ENCODE measurements at regions not wholly inside any gene's neighbourhood (a gene's known extent, or its start where the extent isn't known, plus 50 kb on each side); places are given as distances from the start of the nearest gene placed in this dataset.

DNA sequence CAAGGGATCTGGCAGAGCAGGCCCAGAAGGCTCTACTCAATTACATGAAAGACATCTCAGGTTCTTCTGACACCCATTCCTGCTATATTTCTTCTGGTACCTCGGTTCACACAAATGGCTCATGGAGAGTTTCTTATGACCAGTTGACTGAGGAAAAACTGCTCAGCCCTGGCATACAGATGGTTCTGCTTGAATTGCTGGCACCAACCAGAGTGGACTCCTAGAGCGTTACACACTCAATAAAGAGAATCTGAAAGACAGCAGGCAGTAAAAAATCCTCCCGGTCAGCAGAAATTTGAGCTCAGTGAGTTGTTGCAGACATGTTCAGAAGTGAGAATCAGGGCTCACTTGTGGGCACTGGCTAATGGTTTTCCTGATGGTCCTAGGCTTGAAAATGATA is 434.4 kb downstream of the TCERG1L start:
- H3K4me3 ChIP-seq (ENCODE audit: low read length), result no peak overlapping the region
- no peak overlapping the region for H3K9ac ChIP-seq (ENCODE audit: low read depth, low read length)

DNA sequence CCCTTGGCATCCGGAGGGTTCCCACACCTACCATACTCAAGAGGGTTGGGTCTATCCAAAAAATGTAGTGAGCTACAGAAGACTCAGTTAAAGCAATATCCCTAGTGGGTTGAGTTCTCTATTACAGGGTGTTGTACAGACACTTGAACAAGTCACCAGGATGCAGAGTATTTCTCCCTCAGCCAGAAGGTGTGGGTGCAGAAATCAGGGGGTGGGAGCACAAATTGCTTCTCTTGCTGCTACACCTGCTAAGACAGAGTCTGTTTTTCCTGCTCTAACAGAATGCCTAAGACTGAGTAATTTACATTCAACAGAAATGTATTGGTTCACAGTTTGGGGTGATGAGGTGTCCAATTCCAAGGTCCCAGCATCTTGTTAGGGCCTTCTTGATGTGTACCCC is 433.4 kb downstream of the TCERG1L start:
- Histone ChIP-seq H3K9ac (ENCODE audit: low read depth, low read length) (no peak overlapping the region), H3K27ac (ENCODE audit: low read length) (no peak overlapping the region), H3K4me1 (ENCODE audit: insufficient read depth, low read length) (no peaks in the 10 kb centered on the region), H3K27me3 (ENCODE audit: insufficient read depth, low read length) (no peaks in the 10 kb centered on the region; the same call in 1 of the 2 replicates), H3K36me3 (ENCODE audit: insufficient read depth, low read depth, low read length) (no peaks in the 10 kb centered on the region), H3K4me3 (ENCODE audit: low read length) (no peak overlapping the region), H3K9me3 (ENCODE audit: insufficient read depth, low read depth, low read length) (no peaks in the 10 kb centered on the region)

More for the DNA sequence above, 434.4 kb downstream of the TCERG1L start:
- H3K27me3 ChIP-seq (ENCODE audit: insufficient read depth, low read length), result no peaks in the 10 kb centered on the region; the same call in 1 of the 2 replicates
- no peaks in the 10 kb centered on the region for H3K9me3 ChIP-seq (ENCODE audit: insufficient read depth, low read depth, low read length)
- no peaks in the 10 kb centered on the region for H3K4me1 ChIP-seq (ENCODE audit: insufficient read depth, low read length)
- no peaks in the 10 kb centered on the region for H3K36me3 ChIP-seq (ENCODE audit: insufficient read depth, low read depth, low read length)
- no peak overlapping the region for H3K27ac ChIP-seq (ENCODE audit: low read length)

DNA sequence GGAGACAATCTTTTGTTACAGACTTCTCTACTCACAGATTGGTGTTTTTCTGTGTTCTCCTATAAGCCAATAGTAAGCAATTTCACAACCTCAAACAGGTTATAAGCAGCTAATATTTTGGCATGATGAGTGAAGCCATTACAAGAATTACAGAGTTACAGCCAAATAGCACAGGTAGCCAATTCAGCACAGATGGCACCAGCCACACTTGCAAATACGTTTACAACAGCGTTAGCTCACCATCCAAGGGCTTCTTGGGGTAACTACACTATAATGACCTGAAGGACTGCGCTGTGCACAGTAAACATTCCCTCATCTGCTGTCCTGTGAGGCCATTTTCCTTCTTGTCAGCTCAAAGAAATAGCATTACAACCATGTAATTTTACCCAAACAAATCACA is 428.6 kb downstream of the TCERG1L start:
- Histone ChIP-seq H3K4me3 (ENCODE audit: low read length) (no peak overlapping the region), H3K36me3 (ENCODE audit: insufficient read depth, low read depth, low read length) (no peaks in the 10 kb centered on the region), H3K4me1 (ENCODE audit: insufficient read depth, low read length) (no peaks in the 10 kb centered on the region), H3K27ac (ENCODE audit: low read length) (no peak overlapping the region), H3K9ac (ENCODE audit: low read depth, low read length) (no peak overlapping the region), H3K9me3 (ENCODE audit: insufficient read depth, low read depth, low read length) (no peaks in the 10 kb centered on the region), H3K27me3 (ENCODE audit: insufficient read depth, low read length) (no peaks in the 10 kb centered on the region; the same call in 1 of the 2 replicates)

DNA sequence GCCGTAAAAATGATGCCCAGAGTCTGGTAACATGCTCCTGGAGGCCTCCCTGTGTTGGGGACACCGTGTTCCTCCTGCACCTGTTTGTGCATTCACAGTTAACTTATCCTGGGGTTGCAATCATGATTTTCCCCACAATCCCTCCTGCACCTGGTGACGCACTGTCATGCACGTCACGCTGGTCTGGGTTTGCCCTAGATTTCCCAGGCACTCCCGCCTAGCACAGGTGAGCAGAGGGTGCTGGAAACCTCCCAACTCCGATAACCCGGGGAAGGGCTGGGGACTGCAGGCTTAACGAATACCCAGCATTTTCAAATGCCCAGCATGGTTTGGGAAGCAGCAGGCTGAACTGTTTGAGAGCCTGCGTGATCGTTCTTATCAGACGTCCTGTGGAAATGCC is 427.1 kb downstream of the TCERG1L start:
- H3K27ac ChIP-seq (ENCODE audit: low read length), result no peak overlapping the region
- no peaks in the 10 kb centered on the region; the same call in 1 of the 2 replicates for H3K27me3 ChIP-seq (ENCODE audit: insufficient read depth, low read length)
- no peaks in the 10 kb centered on the region for H3K36me3 ChIP-seq (ENCODE audit: insufficient read depth, low read depth, low read length)
- H3K9ac ChIP-seq (ENCODE audit: low read depth, low read length), result no peak overlapping the region
- H3K4me3 ChIP-seq (ENCODE audit: low read length), result no peak overlapping the region
- H3K9me3 ChIP-seq (ENCODE audit: insufficient read depth, low read depth, low read length), result no peaks in the 10 kb centered on the region
- H3K4me1 ChIP-seq (ENCODE audit: insufficient read depth, low read length), result no peaks in the 10 kb centered on the region

DNA sequence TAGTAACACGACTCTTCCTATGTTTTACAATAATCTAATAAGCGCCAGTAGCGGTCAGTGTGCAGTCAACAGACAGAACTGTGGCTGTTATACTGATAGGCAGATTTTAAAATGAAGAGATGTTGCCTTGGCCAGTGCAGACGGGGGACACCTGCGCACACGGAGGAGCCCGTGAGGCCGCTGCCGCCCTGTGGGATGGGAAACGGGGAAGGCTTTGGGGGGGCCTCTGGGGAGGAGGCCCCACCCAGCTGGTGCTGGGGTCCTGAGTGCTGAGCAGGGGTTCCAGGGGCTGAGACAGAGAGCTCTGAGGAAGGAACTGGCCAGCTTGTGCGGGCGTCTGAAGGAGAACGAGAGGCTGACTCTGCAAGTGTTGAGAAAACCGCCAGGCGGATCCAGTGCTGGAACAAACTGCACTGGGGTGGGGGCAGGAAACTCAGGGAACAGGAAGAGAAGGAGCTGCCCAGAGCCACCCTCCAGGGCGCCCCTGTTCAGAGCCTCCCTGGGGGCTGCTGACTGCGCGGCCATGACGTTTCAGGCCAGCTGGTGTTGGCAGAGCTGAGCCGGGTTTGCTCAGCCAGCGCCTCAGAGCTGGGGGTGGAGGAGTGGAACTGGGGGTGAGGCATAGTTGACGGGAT is 426.4 kb downstream of the TCERG1L start:
- Histone ChIP-seq H3K36me3 (ENCODE audit: insufficient read depth, low read depth, low read length) (no peaks in the 10 kb centered on the region), H3K9me3 (ENCODE audit: insufficient read depth, low read depth, low read length) (no peaks in the 10 kb centered on the region), H3K27ac (ENCODE audit: low read length) (no peak overlapping the region), H3K9ac (ENCODE audit: low read depth, low read length) (no peak overlapping the region), H3K27me3 (ENCODE audit: insufficient read depth, low read length) (no peaks in the 10 kb centered on the region; the same call in 1 of the 2 replicates), H3K4me1 (ENCODE audit: insufficient read depth, low read length) (no peaks in the 10 kb centered on the region), H3K4me3 (ENCODE audit: low read length) (no peak overlapping the region)

DNA sequence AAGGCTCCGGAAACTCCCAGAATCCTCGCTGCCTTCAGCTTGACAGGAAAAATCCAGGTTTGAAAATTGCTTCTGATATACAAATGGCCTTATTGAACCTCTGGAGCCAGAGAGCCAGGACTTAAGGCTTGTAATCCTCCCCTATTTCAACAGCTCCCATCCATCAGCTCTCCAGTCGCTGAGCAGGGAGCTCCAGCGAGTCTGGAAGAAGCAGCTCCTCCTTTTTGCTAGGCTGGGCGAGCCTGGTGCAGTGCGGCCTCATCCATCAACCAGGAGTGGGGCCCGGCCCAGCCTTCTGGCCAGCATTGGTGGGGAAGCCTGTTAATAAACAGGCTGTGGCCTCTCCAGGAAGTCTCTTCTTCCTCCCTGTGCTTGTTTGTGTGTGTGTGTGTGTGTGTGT is 424.4 kb downstream of the TCERG1L start:
- Histone ChIP-seq H3K4me1 (ENCODE audit: insufficient read depth, low read length) (no peaks in the 10 kb centered on the region), H3K4me3 (ENCODE audit: low read length) (no peak overlapping the region), H3K9me3 (ENCODE audit: insufficient read depth, low read depth, low read length) (no peaks in the 10 kb centered on the region), H3K27ac (ENCODE audit: low read length) (no peak overlapping the region), H3K36me3 (ENCODE audit: insufficient read depth, low read depth, low read length) (no peaks in the 10 kb centered on the region), H3K27me3 (ENCODE audit: insufficient read depth, low read length) (no peaks in the 10 kb centered on the region), H3K9ac (ENCODE audit: low read depth, low read length) (no peak overlapping the region)

DNA sequence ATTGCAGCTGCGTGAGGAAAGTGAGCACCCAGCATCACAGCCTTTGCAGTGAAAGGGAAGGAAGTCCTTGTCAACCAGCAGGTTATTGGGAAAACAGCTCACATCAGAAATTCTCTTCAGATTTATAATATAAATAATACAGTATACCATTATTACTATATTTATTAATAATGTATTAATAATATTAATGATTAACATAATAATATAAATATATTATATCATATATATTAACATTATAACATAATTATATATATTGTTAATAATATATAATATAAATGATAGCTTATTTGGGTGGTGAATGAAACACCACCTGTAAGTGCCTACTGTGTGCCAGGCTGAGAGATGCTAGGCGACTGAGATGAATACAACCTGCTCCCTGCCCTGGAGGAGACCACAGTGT is 423.0 kb downstream of the TCERG1L start:
- Histone ChIP-seq H3K4me1 (ENCODE audit: insufficient read depth, low read length) (no peaks in the 10 kb centered on the region), H3K36me3 (ENCODE audit: insufficient read depth, low read depth, low read length) (no peaks in the 10 kb centered on the region), H3K27ac (ENCODE audit: low read length) (no peak overlapping the region), H3K9me3 (ENCODE audit: insufficient read depth, low read depth, low read length) (no peaks in the 10 kb centered on the region), H3K27me3 (ENCODE audit: insufficient read depth, low read length) (no peaks in the 10 kb centered on the region), H3K9ac (ENCODE audit: low read depth, low read length) (no peak overlapping the region), H3K4me3 (ENCODE audit: low read length) (no peak overlapping the region)

DNA sequence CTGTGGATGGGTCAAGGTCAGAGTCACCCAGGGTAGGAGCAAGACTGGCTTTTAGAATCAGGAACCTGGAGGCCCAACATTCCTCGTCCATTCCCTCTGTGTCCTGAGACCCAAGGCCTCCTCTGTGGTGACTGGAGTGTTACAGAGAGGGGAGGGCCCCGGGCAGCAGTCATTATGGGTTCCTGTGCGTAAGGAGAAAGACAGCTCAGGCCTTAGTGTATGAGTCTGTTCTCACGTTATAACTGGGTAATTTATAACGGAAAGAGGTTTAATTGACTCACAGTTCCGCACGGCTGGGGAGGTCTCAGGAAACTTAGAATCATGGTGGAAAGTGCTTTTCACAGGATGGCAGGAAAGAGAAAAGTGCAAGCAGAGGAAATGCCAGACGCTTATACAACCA is 422.3 kb downstream of the TCERG1L start:
- Histone ChIP-seq H3K4me1 (ENCODE audit: insufficient read depth, low read length) (0 out of 2 replicates have a peak, but pooled peaks cover 2% of the 10 kb centered on the region), H3K27ac (ENCODE audit: low read length) (no peak overlapping the region), H3K9ac (ENCODE audit: low read depth, low read length) (no peak overlapping the region), H3K27me3 (ENCODE audit: insufficient read depth, low read length) (no peaks in the 10 kb centered on the region), H3K36me3 (ENCODE audit: insufficient read depth, low read depth, low read length) (no peaks in the 10 kb centered on the region), H3K9me3 (ENCODE audit: insufficient read depth, low read depth, low read length) (no peaks in the 10 kb centered on the region), H3K4me3 (ENCODE audit: low read length) (no peak overlapping the region)

DNA sequence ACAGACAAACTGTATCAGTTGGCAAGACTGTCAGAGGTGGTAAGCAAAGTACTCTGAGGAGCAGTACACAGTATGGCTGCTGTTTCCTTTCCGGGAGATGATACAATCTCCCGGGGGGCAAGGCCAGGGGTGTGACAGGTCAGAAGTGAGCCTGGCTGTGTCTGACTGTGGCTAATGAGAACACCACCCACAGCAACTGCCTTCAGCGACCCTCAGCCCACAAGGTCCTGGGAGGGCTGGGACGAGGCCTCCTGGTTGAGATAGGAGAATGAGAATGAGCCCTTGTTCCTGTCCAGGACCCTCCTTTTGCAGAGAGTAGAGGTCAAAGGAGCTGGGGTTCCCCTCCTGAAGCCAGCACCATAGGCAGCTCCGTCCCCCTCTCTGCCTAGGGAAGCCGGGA is 421.7 kb downstream of the TCERG1L start:
- no peak overlapping the region for H3K9ac ChIP-seq (ENCODE audit: low read depth, low read length)
- H3K9me3 ChIP-seq (ENCODE audit: insufficient read depth, low read depth, low read length), result no peaks in the 10 kb centered on the region
- 0 out of 2 replicates have a peak, but pooled peaks cover 2% of the 10 kb centered on the region for H3K4me1 ChIP-seq (ENCODE audit: insufficient read depth, low read length)
- H3K4me3 ChIP-seq (ENCODE audit: low read length), result no peak overlapping the region
- H3K27me3 ChIP-seq (ENCODE audit: insufficient read depth, low read length), result no peaks in the 10 kb centered on the region
- no peak overlapping the region for H3K27ac ChIP-seq (ENCODE audit: low read length)
- H3K36me3 ChIP-seq (ENCODE audit: insufficient read depth, low read depth, low read length), result no peaks in the 10 kb centered on the region

DNA sequence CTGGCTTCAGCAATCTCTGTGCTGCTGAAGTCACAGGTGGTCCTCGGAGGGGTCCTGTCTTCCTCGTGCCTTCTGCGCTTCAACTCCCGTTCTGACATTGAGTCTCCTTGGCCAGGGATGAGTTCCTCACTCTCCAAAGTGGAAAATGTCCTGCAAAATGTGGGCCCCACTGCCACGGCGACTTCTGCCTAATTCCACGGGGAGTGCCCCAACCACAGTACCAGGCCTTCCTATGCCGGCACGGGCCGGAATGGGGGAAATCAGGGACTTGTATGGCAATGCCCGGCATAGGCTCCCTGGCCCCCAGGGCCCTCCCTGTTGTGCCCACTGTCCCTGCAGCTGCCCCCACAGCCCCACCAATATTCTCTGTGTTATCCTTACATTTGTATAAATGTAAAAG is 420.5 kb downstream of the TCERG1L start:
- Histone ChIP-seq H3K9ac (ENCODE audit: low read depth, low read length) (no peak overlapping the region), H3K9me3 (ENCODE audit: insufficient read depth, low read depth, low read length) (no peaks in the 10 kb centered on the region), H3K27ac (ENCODE audit: low read length) (no peak overlapping the region), H3K4me3 (ENCODE audit: low read length) (no peak overlapping the region), H3K36me3 (ENCODE audit: insufficient read depth, low read depth, low read length) (no peaks in the 10 kb centered on the region), H3K27me3 (ENCODE audit: insufficient read depth, low read length) (no peaks in the 10 kb centered on the region), H3K4me1 (ENCODE audit: insufficient read depth, low read length) (peaks cover 2% of the 10 kb centered on the region; the same call in 1 of the 2 replicates)

DNA sequence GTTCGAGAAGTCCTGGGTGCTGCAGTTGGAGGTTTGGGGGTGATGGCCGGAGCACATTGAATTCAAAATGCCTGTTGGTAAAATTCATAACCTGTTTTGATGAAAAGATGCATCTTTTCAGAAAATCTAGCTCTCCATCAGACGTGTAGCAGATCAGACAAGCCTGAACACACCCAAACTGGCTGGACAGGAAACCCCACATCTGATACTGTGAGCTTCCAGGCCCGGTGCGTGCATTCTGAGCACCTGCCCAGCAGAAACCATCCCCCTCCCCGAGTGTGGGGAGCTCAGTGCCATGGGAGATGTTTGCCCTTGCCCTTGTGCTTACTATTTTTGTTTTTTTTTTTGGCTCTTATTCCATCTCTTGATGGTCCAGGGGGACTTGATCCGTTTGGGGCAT is 417.1 kb downstream of the TCERG1L start:
- no peaks in the 10 kb centered on the region for H3K9me3 ChIP-seq (ENCODE audit: insufficient read depth, low read depth, low read length)
- H3K36me3 ChIP-seq (ENCODE audit: insufficient read depth, low read depth, low read length), result no peaks in the 10 kb centered on the region
- no peak overlapping the region for H3K27ac ChIP-seq (ENCODE audit: low read length)
- peaks cover 2% of the 10 kb centered on the region; the same call in 1 of the 2 replicates for H3K4me1 ChIP-seq (ENCODE audit: insufficient read depth, low read length)
- H3K4me3 ChIP-seq (ENCODE audit: low read length), result no peak overlapping the region
- no peak overlapping the region for H3K9ac ChIP-seq (ENCODE audit: low read depth, low read length)
- no peaks in the 10 kb centered on the region for H3K27me3 ChIP-seq (ENCODE audit: insufficient read depth, low read length)

DNA sequence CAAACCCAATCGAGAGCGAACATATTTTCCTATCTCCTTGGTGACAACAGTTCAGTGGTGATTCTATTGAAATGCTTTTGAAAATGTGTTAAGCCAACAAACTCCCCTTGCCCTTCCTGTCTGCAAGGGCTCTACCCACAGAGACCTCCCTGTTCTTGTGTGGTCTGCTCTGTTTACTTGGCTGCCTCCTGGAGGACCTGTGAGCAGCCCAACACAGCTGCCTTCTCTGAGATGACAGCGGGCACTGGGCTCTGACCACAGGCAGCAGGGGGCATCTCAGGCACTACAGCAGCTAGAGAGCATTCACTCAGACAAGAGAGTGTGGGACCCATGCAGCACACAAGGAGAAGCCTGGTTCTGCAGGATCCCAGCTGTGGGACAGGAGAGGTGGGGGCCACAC is 416.4 kb downstream of the TCERG1L start:
- Histone ChIP-seq H3K36me3 (ENCODE audit: insufficient read depth, low read depth, low read length) (no peaks in the 10 kb centered on the region), H3K27me3 (ENCODE audit: insufficient read depth, low read length) (no peaks in the 10 kb centered on the region), H3K27ac (ENCODE audit: low read length) (no peak overlapping the region)

More for the DNA sequence above, 416.4 kb downstream of the TCERG1L start:
- Histone ChIP-seq H3K9ac (ENCODE audit: low read depth, low read length) (no peak overlapping the region), H3K4me3 (ENCODE audit: low read length) (no peak overlapping the region), H3K4me1 (ENCODE audit: insufficient read depth, low read length) (peaks cover 2% of the 10 kb centered on the region; the same call in 1 of the 2 replicates), H3K9me3 (ENCODE audit: insufficient read depth, low read depth, low read length) (no peaks in the 10 kb centered on the region)
